ENCODE measurements at regions not wholly inside any gene's neighbourhood (a gene's known extent, or its start where the extent isn't known, plus 50 kb on each side); places are given as distances from the start of the nearest gene placed in this dataset.

DNA sequence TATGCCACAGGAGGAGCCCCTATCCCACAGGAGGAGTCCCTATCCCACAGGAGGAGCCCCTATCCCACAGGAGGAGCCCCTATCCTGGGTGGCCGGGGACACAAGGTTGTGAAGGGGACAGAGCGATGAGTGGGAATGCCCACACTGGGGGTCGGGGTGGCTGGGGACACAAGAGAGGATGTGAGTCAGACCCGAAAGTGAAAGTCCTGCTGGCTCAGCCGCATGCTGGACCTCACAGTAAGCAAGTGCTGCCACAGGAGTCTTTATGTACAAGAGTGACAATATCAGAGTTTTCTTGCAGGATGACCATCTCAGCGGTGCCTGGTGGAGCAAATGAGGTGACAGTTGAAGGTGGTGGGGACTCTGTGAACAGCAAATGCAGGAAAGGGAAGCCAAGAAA is 93.7 kb downstream of the PSMB1 start:
- TF ChIP-seq, protein P1, sequence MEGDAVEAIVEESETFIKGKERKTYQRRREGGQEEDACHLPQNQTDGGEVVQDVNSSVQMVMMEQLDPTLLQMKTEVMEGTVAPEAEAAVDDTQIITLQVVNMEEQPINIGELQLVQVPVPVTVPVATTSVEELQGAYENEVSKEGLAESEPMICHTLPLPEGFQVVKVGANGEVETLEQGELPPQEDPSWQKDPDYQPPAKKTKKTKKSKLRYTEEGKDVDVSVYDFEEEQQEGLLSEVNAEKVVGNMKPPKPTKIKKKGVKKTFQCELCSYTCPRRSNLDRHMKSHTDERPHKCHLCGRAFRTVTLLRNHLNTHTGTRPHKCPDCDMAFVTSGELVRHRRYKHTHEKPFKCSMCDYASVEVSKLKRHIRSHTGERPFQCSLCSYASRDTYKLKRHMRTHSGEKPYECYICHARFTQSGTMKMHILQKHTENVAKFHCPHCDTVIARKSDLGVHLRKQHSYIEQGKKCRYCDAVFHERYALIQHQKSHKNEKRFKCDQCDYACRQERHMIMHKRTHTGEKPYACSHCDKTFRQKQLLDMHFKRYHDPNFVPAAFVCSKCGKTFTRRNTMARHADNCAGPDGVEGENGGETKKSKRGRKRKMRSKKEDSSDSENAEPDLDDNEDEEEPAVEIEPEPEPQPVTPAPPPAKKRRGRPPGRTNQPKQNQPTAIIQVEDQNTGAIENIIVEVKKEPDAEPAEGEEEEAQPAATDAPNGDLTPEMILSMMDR (IDR thresholded peaks at IDR 0.05; ENCODE audit: extremely low read depth in 1 of 2, insufficient read depth in 1 of 2, low read depth in 1 of 2, low read length in 2 of 2), result no peak
- TF ChIP-seq POLR2AphosphoS5 (IDR thresholded peaks at IDR 0.05; ENCODE audit: insufficient read depth, low read depth, low read length), result no peak
- TF ChIP-seq POLR2A (IDR thresholded peaks at IDR 0.05; ENCODE audit: low read depth, low read length), result no peak
- no peak for TF ChIP-seq MYC (IDR thresholded peaks at IDR 0.05; ENCODE audit: low read depth, low read length)
- TF ChIP-seq, protein P2, sequence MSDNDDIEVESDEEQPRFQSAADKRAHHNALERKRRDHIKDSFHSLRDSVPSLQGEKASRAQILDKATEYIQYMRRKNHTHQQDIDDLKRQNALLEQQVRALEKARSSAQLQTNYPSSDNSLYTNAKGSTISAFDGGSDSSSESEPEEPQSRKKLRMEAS (IDR thresholded peaks at IDR 0.05; ENCODE audit: insufficient read depth, insufficient read length), result no peak
